Activated effector memory CD4-positive, alpha-beta T cell treated with Interleukin-2 at 50 U/mL for 16 hours (primary cell): ENCODE measurements at regions not wholly inside any gene's neighbourhood (a gene's known extent, or its start where the extent isn't known, plus 50 kb on each side); places are given as distances from the start of the nearest gene placed in this dataset.

Experiments
- DNase-seq: peaks from one replicate; pipeline ENCODE4 v3.0.0-alpha.2; 2020

DNA sequence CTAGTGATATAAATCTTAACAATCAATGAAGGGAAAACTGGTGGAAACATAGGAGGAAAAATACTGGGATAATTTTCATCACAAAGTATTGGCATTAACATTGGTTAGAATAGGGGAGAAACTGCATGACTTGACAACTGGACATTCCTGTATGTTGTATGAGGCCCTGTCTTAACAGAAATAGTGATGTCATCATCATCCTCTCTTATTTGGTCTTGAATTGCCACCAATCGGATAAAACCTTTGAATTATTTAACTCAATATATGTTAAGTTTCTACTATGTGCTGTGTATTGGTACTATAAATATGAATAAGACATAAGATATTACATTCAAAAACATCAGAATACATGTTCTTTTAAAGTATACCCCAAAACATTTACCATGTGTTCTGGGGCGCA is 130.1 kb upstream of the CCDC54 start:
- no peak for DNase-seq

DNA sequence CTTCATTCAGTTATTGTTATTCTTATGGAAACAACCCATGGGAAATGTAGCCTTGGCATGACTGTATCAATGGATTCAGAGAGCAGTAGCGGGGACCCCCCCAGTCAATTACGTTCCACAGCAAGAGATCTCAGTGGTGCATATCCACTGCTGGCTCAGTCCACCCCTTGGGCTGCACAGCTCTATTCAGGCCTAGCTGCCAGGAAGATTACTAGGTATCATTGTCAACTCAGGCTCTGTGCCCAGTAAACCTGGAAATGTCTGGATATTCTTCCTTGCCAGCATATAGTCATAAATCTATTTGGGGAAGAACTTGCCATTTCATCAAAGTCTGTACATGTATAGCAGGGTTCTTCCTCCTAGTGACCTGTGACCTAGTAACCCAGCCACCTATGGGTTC is 128.1 kb upstream of the CCDC54 start:
- DNase-seq, result no peak

DNA sequence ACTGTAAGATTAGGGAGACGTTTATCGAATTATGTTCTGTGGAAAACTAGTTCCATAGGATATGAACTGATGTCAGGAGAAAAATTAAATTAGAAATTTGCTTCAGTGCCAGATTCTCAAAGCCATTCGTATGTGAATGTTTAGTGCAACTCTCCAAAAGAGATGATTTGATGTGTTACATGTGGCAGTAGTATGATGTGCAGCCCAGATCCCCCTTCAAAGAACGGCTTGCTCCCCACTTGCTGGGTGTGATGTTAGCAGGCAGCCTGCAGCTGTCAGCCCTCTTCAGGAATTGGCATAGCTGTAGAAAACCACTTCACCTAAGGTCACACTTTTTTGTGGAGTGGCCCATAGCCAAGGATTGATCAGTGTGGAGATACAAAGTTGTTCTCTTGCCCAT is 127.0 kb upstream of the CCDC54 start:
- DNase-seq, result no peak

DNA sequence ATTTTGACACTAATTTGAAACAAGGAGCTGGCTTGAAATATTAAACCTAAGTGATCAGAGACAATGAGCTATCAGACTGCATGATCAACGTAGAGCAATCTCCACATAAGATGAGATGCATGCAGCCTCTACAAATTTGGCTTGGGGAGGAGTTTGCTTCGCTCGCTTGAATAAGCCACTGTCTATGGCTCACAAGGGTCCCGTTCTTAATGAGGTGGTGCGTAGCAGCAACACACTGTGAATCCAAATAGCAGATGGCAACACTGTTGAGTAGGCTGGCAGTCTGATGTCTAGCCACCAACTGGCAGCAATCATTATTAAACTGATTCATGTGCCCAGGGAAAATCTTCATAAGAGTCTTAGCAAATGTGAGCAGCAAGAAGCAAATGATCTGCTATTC is 125.4 kb upstream of the CCDC54 start:
- no peak for DNase-seq

DNA sequence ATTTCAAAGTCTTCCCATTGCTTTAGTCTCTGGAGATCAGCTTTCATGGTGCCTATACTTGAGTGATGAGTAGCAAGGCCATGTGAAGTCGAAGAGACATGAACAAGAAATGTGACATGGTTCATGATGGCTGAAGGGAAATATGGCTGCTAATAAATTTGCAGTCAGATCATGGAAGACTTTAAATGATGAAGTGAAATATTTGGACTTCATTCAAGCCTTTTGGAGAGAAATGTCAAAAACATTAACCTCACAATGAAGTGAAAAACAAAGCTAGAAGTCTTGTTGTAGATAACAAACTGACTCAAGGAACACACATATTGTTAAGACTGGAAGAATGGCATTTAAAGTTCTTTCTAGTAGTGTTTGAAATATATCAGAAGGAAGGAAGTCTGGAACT is 120.3 kb upstream of the CCDC54 start:
- no peak for DNase-seq

DNA sequence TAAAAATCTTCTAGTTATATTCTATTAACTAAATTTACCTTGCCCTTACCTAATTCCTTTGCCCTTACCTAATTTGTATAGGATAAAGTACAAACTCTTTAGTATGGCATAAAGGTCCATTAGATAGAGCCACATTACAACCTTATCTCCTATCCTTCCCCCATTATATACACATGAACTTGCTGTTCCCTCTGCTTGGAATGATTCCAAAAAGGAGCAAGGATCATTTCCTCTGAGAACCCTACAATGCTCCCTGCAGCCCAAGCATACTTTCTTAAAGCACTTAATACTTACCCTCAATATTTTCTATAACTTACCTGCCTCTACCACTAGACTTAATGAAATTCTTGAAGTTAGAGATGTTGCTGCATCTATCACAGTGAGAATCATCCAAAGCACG is 118.9 kb upstream of the CCDC54 start:
- DNase-seq, result no peak

DNA sequence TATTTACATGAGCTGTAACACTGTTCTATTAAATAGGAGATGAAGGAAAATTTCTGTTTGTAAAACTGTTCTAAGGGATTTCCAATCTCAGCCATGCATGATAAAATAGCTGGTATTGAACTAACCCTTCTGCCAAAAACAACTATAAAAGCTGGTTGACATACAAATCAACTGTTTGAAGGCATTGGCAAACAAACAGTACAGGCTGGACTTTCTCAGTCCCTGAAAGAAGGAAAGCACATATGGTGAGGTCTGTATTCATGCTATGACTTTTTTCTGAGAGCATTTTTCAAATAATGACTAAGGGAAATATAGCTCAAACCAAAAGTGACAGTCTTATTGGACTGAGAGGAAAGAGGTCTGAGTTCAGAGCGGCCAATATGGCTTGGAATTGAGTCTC is 117.0 kb upstream of the CCDC54 start:
- no peak for DNase-seq

DNA sequence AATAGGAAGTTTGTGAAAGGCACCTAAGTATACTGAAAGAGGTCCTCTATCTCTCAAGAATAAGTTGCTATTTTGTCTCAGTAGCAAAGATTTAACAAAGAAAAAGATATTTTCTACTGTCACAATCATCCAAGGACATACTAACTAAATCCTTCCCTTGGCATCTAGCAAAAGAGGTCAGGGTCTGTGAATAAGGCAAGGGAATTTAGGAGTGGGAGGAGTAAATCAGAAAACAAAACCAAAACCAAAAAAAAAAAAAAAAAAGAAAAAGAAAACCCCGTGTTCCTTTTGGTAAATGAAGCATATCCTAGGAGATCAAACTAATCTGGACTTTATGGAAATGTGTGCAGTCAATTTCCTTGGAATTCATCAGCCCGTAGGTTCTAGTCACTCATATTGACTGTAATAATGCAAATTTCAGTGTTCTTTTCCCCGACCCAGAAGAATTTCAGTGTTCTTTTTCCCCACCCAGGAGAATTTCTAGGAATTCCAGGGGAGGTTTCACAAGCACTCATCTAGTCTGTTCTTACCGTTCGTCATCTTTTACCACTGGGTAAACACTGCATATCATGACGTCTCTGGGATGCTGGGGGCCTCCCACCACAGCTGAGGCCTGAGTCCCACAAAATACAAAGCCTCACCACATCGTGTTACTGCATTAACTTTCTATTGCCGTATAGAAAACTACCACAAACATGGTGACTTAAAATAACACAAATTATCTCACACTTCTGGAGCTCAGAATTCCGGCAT is 113.8 kb upstream of the CCDC54 start:
- no peak for DNase-seq

DNA sequence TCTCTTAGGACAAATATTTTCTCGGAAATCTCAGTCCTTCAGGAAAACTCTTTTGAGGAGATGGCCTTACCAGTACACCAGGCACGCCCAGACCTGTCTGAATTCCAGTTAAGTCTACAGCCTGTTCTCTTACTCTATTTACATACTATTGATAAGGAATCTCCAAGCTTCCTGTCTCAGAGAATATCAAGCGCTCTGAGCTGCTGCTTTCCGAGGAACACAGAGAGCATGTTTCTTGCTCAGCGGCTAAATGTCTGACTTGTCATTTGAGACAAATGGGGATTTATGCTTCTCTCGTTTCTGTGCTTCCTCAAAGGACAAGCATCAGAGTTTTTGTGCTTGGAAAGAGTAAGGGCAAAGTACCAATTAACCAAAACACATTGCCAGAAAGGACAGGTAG is 112.4 kb upstream of the CCDC54 start:
- no peak for DNase-seq

DNA sequence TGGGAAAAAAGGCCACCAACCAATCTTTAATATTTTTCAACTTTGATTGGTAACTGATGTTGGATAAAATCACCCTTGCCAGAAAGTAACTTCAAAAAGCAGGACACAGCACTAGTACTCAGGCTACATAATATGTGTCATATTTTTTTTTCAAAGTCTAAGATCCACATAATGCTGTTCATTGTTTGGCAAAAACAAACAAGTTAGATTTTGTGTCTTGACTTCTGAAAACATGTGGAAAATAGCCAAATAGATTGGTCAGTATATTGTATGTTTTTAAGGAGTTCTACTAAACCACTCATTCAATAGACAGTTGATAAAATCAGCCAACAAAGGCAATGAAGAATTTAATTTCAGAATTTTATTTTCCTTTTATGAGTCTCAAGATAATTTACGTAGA is 111.7 kb upstream of the CCDC54 start:
- no peak for DNase-seq

DNA sequence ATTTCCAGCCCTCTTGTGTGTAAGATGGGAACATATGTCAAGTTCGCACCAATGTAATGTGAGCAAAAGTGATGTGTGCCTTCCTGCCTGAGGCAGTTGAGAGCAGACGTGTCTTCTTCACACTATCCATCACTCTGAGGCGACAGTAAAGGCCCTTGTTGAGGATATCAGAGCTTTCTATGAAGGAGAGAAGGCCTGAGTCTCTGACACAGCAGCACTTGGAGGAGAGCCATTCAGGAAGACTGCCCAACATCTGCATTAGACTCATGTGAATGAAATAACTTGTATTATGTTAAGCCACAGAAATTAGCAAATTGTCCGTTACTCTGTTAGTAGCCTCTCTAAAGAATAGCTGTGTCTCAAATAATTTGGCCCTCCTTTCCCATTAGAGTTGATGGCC is 108.8 kb upstream of the CCDC54 start:
- no peak for DNase-seq

DNA sequence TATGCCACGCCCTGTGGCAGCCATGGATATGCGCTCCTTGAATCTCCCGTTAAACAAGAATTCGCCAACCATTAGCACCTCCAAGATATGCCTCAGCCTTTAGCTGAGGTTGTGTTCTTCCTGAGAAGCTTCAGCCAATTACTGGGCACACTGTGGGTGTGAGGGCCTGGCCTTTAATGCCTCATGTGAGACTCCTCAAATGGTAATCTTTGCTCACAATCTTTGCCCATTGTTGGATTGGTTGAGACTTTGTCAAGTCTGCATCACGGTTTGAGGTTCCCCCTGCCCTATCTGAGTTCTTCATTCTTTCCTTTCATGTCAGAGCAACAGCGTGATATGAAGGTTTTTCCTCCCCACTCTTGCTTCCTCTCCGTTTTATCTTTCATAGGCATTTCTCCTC is 108.1 kb upstream of the CCDC54 start:
- DNase-seq, result no peak

DNA sequence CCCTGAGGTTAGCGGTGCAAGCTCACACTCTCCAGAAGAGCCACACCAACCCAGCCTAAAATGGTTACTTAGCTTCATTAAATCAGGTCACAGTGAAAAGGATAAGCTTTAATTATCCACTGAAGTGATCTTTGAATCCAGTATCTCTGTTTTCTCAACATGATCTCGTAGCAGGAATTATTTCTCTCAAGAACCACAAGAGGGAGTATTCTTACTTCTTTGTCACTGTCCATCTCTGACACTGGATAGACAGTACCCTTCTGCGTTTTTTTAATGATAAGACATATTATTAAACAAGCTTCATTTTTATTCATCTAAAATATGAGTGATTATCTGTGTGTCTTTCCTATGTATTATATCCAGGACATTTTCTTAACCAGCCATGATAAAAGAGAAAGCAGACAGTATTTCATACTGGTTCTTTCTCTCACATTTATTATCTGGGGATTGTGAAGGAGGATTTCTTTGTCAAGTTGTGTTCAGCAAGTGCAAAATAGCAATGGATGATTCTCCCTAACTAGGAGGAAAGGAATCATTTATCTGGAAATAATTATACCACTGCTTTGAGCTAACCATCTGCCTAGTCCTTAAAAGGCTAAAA is 105.4 kb upstream of the CCDC54 start:
- DNase-seq, result no peak

DNA sequence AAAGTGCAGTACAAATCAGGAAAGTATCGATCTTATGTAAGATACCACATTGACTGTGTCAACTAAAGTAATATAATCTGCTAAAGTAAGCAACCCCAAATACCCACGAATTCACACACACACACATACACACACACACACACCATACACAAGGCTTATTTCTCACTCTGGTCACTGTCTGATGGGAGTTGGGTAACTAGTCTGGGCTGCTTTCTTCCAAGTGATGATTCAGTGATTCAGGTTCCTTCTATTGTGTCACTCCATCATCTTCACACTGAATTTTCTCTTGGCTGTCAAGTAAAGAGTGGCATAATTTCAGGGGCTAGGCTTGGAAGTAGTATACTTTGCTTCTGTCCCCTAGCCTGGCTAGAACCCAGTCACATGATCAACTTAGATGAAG is 104.8 kb upstream of the CCDC54 start:
- no peak for DNase-seq

DNA sequence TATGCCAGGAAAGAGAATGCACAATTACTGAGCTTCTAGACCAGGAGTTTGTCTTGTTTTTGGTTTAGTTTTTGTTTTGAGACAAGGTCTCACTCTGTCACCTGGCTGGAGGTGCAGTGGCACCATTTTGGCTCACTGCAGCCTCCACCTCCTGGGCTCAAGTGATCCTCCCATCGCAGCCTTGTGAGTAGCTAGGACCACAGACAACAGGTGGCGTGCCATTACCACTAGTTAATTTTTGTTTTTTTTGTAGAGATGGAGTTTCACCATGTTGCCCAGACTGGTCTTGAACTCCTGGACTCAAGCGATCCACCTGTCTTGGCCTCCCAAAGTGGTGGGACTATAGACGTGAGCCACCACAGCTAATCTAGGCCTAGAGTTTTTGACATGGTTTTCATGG is 104.4 kb upstream of the CCDC54 start:
- no peak for DNase-seq

DNA sequence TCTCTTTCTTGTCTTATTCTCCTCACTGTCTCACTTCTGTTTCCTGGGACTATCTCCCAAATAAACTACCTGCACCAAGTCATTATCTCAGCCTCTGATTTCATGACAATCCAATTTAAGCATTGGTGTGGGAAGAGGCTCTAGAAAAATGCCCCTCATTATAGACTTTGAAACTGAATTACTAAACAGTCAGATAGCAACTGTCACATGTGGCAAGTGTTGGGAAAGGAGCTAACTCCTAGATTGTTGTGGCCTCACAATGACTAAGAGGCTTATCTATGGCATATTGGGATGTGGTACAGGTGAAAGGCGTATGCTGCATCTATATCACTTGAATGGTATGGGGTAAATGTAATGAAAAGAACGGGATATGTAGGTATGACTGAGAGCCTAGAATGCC is 103.5 kb upstream of the CCDC54 start:
- no peak for DNase-seq

DNA sequence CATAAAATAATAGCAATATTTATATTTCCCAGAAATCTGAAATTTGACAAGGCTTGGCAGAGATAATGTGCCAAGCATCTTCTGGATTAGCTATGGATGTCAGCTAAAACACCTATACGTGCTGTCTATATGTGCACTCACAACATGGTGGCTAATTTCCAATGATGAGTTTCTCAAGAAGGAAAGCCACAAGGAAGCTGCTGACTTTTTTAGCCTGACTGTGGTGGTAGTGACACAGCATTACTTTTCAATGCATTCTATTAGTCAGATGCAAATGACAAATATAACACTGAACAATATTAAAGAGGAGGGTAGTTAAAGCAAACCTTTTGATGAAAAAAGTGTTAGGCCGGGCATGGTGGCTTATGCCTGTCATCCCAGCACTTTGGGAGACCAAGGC is 101.7 kb upstream of the CCDC54 start:
- no peak for DNase-seq

DNA sequence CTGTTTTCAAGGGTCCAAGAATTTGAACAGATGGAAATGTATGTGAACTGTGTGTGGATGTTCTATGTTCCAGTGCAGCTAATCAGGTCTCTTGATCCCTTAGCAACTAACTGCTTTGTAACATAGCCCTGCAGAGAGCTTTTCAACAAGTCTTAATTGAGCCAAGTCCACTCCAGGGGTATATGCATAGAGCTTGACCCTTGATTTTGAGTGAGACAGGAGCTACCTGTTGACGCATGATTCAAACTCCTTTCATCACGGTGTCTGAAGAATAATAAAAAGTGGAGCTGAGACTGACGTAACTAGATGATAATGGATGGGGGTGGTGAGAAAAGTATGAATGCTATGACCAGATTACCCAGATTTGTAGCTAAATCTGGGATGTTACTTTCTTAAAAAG is 93.3 kb upstream of the CCDC54 start:
- no peak for DNase-seq

DNA sequence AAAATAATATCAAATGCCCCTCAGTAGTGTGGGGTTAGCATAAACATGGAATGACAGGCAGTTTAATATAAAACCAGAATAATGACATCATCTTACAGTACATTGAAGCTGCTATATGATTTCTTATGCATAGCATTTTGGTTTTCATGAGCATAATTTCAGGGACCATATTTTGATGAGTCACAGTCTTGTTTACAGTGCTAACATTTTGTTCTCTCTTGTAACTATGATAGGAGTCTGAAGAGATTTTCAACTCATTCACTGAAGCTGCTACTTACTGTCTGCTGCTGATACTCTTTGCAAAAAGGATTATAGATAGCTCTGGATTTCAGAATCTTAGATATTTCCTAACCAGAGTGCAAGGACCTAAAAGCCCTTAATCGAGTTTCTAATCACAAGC is 92.6 kb upstream of the CCDC54 start:
- no peak for DNase-seq

DNA sequence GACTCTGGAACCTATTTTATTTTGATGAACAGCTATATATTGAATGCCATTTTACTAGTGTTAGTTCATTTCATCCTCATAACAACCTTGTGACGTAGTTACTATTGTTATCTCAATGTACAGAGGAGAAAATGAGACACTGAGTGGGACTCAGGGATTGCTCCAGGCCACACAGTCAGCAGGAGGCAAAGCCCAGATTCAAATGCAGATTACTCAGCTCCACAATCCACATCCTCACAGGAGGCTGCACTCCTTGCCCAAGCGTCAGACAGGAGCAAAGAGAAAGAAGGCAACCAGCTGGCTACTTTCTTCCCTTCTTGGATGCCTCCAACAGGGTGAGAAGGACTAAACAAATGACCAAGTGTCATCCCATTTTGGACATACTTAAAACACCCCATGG is 92.0 kb upstream of the CCDC54 start:
- DNase-seq, result no peak

DNA sequence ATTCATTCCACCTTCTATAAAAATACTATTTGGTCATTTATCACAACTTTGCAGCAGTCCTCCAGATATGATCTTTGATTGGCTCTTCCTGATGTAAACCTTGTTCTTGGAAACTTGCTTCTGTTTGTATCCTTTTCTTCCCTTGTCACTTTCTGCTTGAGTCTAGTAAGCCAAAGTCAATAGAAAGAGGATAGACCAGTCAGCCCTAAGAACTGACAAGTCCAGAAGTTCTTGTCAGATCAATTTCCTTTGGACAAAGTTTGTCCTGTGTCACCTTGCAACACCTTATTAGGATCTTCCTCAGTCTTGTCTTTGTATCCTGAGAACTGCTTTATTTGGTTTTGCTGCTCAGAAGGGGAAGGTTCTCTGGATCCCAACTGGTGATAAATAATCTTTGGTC is 87.9 kb upstream of the CCDC54 start:
- DNase-seq, result no peak

DNA sequence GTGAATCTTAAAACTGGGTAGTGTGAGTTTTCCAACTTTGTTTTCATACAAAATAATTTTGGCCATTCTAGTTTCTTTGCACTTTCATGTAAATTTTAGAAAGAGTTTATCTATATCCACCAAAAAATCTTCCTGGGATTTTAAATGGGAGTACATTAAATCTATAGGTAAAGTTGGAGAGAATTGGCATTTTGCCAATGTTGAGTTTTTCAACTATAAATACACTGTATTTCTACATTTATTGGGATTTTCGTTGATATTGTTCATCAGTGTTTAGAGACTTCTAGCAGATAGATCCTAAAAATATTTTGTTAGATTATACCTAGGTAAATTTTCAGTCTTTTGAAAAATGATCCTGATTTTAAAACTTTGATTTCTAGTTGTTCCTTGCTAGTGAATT is 83.1 kb upstream of the CCDC54 start:
- no peak for DNase-seq

DNA sequence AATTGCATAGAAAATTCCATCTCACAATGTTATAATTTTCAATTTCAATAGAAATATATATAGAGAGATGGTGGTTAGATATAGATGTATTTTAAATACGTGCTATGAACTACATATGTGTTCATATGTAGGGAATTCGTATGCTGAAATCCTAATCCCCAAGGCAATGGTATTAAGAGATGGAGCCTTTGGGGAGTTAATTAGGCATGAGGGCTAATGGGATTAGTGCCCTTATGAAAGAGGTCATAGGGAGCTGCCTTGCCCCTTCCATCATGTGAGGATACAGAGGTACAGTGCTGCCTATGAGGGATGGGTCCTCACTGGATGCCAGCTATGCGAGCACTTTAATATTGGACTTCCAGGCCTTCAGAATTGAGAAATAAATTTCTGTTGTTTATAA is 79.6 kb upstream of the CCDC54 start:
- DNase-seq, result no peak

DNA sequence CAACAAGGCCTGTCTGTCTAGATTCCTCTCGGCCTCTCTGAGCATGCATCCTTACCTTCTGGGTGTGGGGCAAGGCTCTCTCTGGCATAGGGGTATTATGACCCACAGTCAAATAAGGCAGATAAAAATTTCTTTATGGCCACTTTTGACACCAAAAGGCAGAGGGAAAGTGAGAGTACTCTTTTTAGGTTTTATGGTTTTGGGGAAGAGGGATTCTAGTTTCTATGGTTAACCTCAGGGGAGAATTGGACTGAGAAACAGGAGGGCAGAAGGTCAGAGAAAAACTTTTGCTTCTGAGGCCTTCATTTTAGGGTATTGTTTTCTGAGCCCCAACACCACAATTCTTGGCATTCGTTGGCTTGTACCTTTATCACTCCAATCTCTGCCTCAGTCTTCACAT is 70.0 kb upstream of the CCDC54 start:
- no peak for DNase-seq

DNA sequence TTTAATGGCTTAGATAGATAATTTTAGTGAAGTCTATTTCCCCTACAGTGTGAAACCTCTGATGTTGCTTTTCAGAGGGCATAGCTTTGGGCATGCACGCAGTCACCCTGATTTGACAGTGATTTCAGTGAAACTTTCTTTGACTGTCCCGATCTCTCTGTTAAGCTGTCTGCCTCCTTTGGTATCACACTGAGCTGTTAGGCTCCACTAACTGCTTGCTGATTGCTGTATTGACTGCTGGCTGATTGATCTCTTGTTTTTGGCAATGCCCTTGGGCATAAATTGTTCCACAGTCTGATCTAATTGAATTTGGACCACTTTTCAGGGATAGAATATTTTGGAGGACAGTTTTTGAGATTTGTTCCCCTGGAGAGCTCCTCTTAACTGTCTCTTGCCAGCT is 68.5 kb upstream of the CCDC54 start:
- no peak for DNase-seq
